IPS-18a (cell line): ENCODE measurements at regions not wholly inside any gene's neighbourhood (a gene's known extent, or its start where the extent isn't known, plus 50 kb on each side); places are given as distances from the start of the nearest gene placed in this dataset.
"Not testable (repeated sequence)": the region's sequence is repeated elsewhere in the genome, so short reads cannot be mapped to it uniquely, and the experiment has no call there.

Experiments
- H3K27ac ChIP-seq: one replicate; pipeline ENCODE4 v1.5.1; 2013; ENCODE audit warnings: low read length
- H3K27me3 ChIP-seq: one replicate; pipeline ENCODE4 v1.6.1; 2013; ENCODE audit warnings: mild to moderate bottlenecking, low read length; ENCODE audit not compliant: control insufficient read depth, insufficient read depth
- H3K36me3 ChIP-seq: one replicate; pipeline ENCODE4 v1.6.1; 2013; ENCODE audit warnings: low read depth, low read length; ENCODE audit not compliant: control insufficient read depth
- H3K4me1 ChIP-seq: one replicate; pipeline ENCODE4 v1.6.1; 2013; ENCODE audit warnings: low read depth, low read length; ENCODE audit not compliant: control insufficient read depth
- H3K4me3 ChIP-seq: one replicate; pipeline ENCODE4 v1.5.1; 2013; ENCODE audit warnings: low read length
- H3K9ac ChIP-seq: one replicate; pipeline ENCODE4 v1.6.1; 2013; ENCODE audit warnings: mild to moderate bottlenecking, low read length, moderate library complexity
- H3K9me3 ChIP-seq: one replicate; pipeline ENCODE4 v1.6.1; 2013; ENCODE audit warnings: low read depth, low read length; ENCODE audit not compliant: control insufficient read depth

- H3K9me3 ChIP-seq: no peaks in the 10 kb centered on the region
- H3K4me1 ChIP-seq: peaks cover 17% of the 10 kb centered on the region
- H3K4me3 ChIP-seq: no peak overlapping the region
- no peak overlapping the region for H3K9ac ChIP-seq
- no peaks in the 10 kb centered on the region for H3K27me3 ChIP-seq
- H3K27ac ChIP-seq: no peak overlapping the region
- H3K36me3 ChIP-seq: no peaks in the 10 kb centered on the region
Measured at GRCh38 chr9:16058131-16058549, 505.3 kb downstream of the CCDC171 start.

- Histone ChIP-seq H3K36me3 (no peaks in the 10 kb centered on the region), H3K4me3 (no peak overlapping the region), H3K9ac (no peak overlapping the region), H3K9me3 (no peaks in the 10 kb centered on the region), H3K27me3 (no peaks in the 10 kb centered on the region), H3K27ac (no peak overlapping the region), H3K4me1 (peaks cover 17% of the 10 kb centered on the region)
Measured at GRCh38 chr9:16060436-16061129, 507.7 kb downstream of the CCDC171 start.

GRCh38 chr9:16062542-16063240, 509.8 kb downstream of the CCDC171 start:
- no peaks in the 10 kb centered on the region for H3K9me3 ChIP-seq
- H3K36me3 ChIP-seq: no peaks in the 10 kb centered on the region
- peaks cover 17% of the 10 kb centered on the region for H3K4me1 ChIP-seq
- no peaks in the 10 kb centered on the region for H3K27me3 ChIP-seq
- no peak overlapping the region for H3K27ac ChIP-seq
- H3K9ac ChIP-seq: no peak overlapping the region
- H3K4me3 ChIP-seq: no peak overlapping the region

DNA sequence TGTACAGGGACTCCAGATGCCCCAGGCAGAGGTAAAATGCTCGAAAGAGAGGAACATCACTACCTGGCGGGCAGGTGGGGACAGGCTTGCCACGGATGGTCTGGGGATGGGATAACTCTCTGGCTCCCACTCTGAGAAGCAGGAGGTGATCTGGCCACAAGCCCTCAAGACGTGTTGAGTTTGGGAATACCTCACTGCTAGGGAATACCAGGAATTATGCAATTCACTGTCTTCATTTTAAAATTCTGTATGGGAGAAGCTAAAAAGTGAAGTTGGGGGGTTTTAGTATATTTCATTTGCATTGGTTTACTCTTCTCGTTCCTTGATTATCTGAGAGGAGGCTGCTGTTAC, 510.4 kb downstream of the CCDC171 start:
- Histone ChIP-seq H3K9ac (no peak overlapping the region), H3K36me3 (no peaks in the 10 kb centered on the region), H3K4me3 (no peak overlapping the region), H3K27ac (no peak overlapping the region), H3K9me3 (no peaks in the 10 kb centered on the region), H3K27me3 (no peaks in the 10 kb centered on the region), H3K4me1 (peaks cover 17% of the 10 kb centered on the region)

DNA sequence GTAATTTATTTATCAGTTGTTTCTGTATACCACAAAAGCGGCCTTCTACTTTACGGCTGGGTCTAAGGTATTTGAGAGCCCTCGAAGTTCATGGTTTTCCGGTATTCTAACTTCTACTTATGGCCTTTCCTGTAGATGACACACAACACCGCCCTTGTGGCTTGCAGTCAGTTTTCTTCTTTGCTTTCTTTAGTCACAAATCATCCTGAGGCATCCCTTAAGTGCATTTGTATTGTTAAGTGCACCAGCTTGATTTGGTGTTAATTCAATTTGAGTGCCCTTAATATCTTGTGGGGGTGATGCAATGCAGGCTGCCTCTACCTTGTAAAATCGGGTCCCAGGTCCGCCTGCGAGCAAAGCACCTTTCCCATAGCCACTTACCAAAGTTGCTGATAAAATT, 511.9 kb downstream of the CCDC171 start:
- Histone ChIP-seq H3K9me3 (no peaks in the 10 kb centered on the region), H3K27ac (no peak overlapping the region), H3K4me3 (no peak overlapping the region), H3K27me3 (no peaks in the 10 kb centered on the region), H3K36me3 (no peaks in the 10 kb centered on the region), H3K9ac (no peak overlapping the region), H3K4me1 (peaks cover 10% of the 10 kb centered on the region)

- H3K27ac ChIP-seq, H3K9me3 ChIP-seq, H3K27me3 ChIP-seq, H3K9ac ChIP-seq, H3K36me3 ChIP-seq, H3K4me3 ChIP-seq, H3K4me1 ChIP-seq: not testable (repeated sequence)
Measured at GRCh38 chr9:16066201-16066600, 513.4 kb downstream of the CCDC171 start.

- Histone ChIP-seq H3K9me3 (no peaks in the 10 kb centered on the region), H3K27me3 (no peaks in the 10 kb centered on the region), H3K4me3 (no peak overlapping the region), H3K9ac (no peak overlapping the region), H3K36me3 (no peaks in the 10 kb centered on the region), H3K27ac (no peak overlapping the region), H3K4me1 (no peaks in the 10 kb centered on the region)
Measured at GRCh38 chr9:16068476-16068875, 515.6 kb downstream of the CCDC171 start.

GRCh38 chr9:16069249-16069648, 516.4 kb downstream of the CCDC171 start:
- Histone ChIP-seq H3K36me3 (no peaks in the 10 kb centered on the region), H3K9me3 (no peaks in the 10 kb centered on the region), H3K27ac (no peak overlapping the region), H3K9ac (no peak overlapping the region), H3K4me3 (no peak overlapping the region), H3K27me3 (no peaks in the 10 kb centered on the region), H3K4me1 (no peaks in the 10 kb centered on the region)

GRCh38 chr9:16069671-16070454, 517.0 kb downstream of the CCDC171 start:
- H3K4me3 ChIP-seq: no peak overlapping the region
- no peaks in the 10 kb centered on the region for H3K36me3 ChIP-seq
- no peaks in the 10 kb centered on the region for H3K27me3 ChIP-seq
- H3K4me1 ChIP-seq: no peaks in the 10 kb centered on the region
- no peaks in the 10 kb centered on the region for H3K9me3 ChIP-seq
- H3K9ac ChIP-seq: no peak overlapping the region
- H3K27ac ChIP-seq: no peak overlapping the region

- H3K36me3 ChIP-seq: no peaks in the 10 kb centered on the region
- H3K4me3 ChIP-seq: no peak overlapping the region
- no peaks in the 10 kb centered on the region for H3K4me1 ChIP-seq
- no peak overlapping the region for H3K27ac ChIP-seq
- no peak overlapping the region for H3K9ac ChIP-seq
- H3K27me3 ChIP-seq: no peaks in the 10 kb centered on the region
- no peaks in the 10 kb centered on the region for H3K9me3 ChIP-seq
Measured at GRCh38 chr9:16070455-16071145, 517.8 kb downstream of the CCDC171 start.

DNA sequence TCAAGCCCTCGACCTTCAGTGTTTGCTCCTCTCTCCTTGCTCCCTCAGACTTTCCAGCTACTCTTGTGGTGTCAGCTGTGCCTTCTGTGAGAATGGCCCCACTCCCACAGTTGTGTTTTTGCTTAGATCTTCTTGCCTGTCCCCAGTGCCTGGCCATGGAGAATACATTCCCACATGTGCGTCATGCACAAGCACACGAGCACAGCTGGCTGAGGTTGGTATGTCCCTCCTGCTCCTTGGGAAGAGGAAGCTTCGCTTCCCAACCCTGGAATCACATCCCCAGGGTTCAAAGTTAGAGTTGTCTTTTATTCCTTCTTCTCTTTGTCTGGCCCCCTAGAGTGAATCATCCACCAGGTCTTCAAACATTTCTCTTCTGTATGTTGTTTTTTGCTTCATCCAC, 518.6 kb downstream of the CCDC171 start:
- Histone ChIP-seq H3K27ac (no peak overlapping the region), H3K4me1 (no peaks in the 10 kb centered on the region), H3K9me3 (no peaks in the 10 kb centered on the region), H3K9ac (no peak overlapping the region), H3K4me3 (no peak overlapping the region), H3K27me3 (no peaks in the 10 kb centered on the region), H3K36me3 (no peaks in the 10 kb centered on the region)
